Testis (tissue), 2 donors: ENCODE measurements at regions not wholly inside any gene's neighbourhood (a gene's known extent, or its start where the extent isn't known, plus 50 kb on each side); places are given as distances from the start of the nearest gene placed in this dataset.
"Not testable (repeated sequence)": the region's sequence is repeated elsewhere in the genome, so short reads cannot be mapped to it uniquely, and the experiment has no call there.

Experiments
- DNase-seq: peaks from one replicate; pipeline ENCODE4 v3.0.0-alpha.2; 2019
- H3K27ac ChIP-seq, 2 donors: fragments of 200-600 bp; sonication (generic); one replicate each; pipeline ENCODE4 v1.5.1; 2019
- H3K27me3 ChIP-seq: fragments of 200-600 bp; sonication (generic); one replicate; pipeline ENCODE4 v1.5.1; 2019
- H3K36me3 ChIP-seq: fragments of 200-600 bp; sonication (generic); one replicate; pipeline ENCODE4 v1.5.1; 2017; ENCODE audit warnings: low read depth; ENCODE audit errors: missing control alignments
- H3K4me1 ChIP-seq: fragments of 200-600 bp; sonication (generic); one replicate; pipeline ENCODE4 v1.5.1; 2019
- H3K4me3 ChIP-seq, 2 donors: fragments of 200-600 bp; sonication (generic); one replicate each; pipeline ENCODE4 v1.5.1; 2017 to 2019
- H3K9me3 ChIP-seq: fragments of 200-600 bp; sonication (generic); one replicate; pipeline ENCODE4 v1.5.1; 2017
- POLR2A ChIP-seq: fragments of 450-650 bp; IDR thresholded peaks from one replicate; pipeline ENCODE4 v1.6.1; 2017; ENCODE audit warnings: antibody characterized with exemption, mild to moderate bottlenecking, moderate library complexity
- WGBS, 2 donors: methylation state at CpG; one replicate each; pipeline ENCODE4 v1.1.5; 2018; 5-methylcytosine and 5-hydroxymethylcytosine counted together
- intact Hi-C: fragments of 100-400 bp; cut with DNase I; formaldehyde crosslinking; loops from one replicate; pipeline ENCODE4 v1.15.1; 2023; ENCODE audit warnings: low total_unique reads
- TF ChIP-seq, protein P1 (sequence below), 3 experiments: fragments of 450-650 bp in 2 of 3; fragments of 200-600 bp in 1 of 3; sonication (generic) in 1 of 3; IDR thresholded peaks; one replicate each; pipeline ENCODE4 v1.5.1; 2016 to 2019; ENCODE audit warnings: antibody characterized with exemption in 3 of 3, mild to moderate bottlenecking in 2 of 3, moderate library complexity in 1 of 3

DNA sequence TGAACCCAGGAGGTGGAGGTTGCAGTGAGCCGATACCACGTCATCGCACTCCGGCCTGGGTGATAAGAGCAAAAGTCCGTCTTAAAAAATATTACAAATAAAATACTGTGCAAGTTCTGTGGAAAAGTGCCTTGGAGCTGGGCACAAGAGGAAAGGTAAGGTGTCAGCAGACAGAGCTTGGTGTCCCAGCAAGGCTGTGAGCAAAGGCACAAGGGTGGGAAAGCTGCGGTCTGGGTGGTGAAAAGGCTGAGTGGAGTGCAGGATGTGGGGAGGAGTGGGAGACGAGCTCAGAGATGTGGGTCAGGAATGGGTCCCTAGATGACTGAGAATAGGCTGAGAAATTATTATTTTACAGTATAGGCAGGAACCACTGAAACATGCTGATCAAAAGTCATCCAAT, 150.6 kb downstream of the RHOU start:
- 94 to 96% methylated on average over 7 of the region's 7 CpGs for WGBS, 2 donors
- no peaks in the 10 kb centered on the region for H3K36me3 ChIP-seq
- intact Hi-C loops = no loop called here
- DNase-seq = no peak
- H3K4me1 ChIP-seq = no peaks in the 10 kb centered on the region
- no peaks in the 10 kb centered on the region for H3K9me3 ChIP-seq
- H3K4me3 ChIP-seq = no peak overlapping the region
- no peaks in the 10 kb centered on the region for H3K27me3 ChIP-seq
- TF ChIP-seq POLR2A = no peak
- TF ChIP-seq, protein P1, sequence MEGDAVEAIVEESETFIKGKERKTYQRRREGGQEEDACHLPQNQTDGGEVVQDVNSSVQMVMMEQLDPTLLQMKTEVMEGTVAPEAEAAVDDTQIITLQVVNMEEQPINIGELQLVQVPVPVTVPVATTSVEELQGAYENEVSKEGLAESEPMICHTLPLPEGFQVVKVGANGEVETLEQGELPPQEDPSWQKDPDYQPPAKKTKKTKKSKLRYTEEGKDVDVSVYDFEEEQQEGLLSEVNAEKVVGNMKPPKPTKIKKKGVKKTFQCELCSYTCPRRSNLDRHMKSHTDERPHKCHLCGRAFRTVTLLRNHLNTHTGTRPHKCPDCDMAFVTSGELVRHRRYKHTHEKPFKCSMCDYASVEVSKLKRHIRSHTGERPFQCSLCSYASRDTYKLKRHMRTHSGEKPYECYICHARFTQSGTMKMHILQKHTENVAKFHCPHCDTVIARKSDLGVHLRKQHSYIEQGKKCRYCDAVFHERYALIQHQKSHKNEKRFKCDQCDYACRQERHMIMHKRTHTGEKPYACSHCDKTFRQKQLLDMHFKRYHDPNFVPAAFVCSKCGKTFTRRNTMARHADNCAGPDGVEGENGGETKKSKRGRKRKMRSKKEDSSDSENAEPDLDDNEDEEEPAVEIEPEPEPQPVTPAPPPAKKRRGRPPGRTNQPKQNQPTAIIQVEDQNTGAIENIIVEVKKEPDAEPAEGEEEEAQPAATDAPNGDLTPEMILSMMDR (IDR thresholded peaks at IDR 0.05) = no peak
- H3K27ac ChIP-seq = no peak overlapping the region

DNA sequence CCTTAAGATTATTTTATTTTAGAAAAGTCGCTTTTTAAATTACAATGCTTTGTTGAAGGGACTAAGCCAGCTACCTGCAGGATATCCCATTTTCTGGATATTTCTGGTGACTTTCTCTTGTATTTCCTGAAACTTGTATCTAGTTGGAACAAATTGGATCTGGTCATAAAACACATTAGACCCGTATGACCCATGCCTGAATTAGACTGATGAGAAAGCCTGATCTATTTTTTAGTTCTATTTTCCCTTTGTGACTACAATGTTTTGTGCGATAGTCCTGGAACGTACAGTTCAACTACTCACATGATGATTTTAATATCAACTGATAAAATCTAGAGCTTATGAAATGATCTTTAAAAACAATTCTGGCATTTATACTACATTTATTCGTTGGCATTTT, 151.8 kb downstream of the RHOU start:
- H3K27ac ChIP-seq = no peak overlapping the region
- no peak for DNase-seq
- no peaks in the 10 kb centered on the region for H3K27me3 ChIP-seq
- WGBS, 2 donors = 84 to 88% methylated on average over 5 of the region's 5 CpGs
- no peaks in the 10 kb centered on the region for H3K36me3 ChIP-seq
- H3K4me3 ChIP-seq = no peak overlapping the region
- no peak for TF ChIP-seq POLR2A
- TF ChIP-seq, protein P1 (IDR thresholded peaks at IDR 0.05) = no peak
- H3K9me3 ChIP-seq = no peaks in the 10 kb centered on the region
- no peaks in the 10 kb centered on the region for H3K4me1 ChIP-seq
- intact Hi-C loops = no loop called here

DNA sequence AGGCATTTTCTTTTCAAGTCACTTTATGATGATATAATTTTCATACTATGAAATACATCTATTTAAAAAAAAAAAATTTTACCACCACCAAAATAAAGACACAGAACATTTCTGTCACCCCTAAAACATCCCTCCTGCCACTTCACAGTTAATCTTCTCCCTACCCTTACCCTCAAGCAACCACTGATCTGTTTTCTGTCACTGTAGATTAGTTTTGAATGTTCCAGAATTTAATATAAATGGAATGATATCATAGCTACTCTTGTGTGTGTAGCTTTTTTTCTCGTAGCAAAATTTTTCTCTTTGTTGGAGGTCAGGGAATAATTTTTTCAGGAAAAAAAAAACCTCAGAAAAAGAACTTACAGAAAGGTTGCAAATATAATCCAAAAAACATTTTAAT, 152.7 kb downstream of the RHOU start:
- Histone ChIP-seq H3K27ac (no peak overlapping the region), H3K4me1 (no peaks in the 10 kb centered on the region), H3K27me3 (no peaks in the 10 kb centered on the region), H3K4me3 (no peak overlapping the region), H3K9me3 (no peaks in the 10 kb centered on the region), H3K36me3 (no peaks in the 10 kb centered on the region)
- TF ChIP-seq, protein P1 (IDR thresholded peaks at IDR 0.05) = no peak
- TF ChIP-seq POLR2A = no peak
- 69 to 74% methylated on average over 1 of the region's 1 CpG for WGBS, 2 donors
- DNase-seq = no peak
- intact Hi-C loops = no loop called here

DNA sequence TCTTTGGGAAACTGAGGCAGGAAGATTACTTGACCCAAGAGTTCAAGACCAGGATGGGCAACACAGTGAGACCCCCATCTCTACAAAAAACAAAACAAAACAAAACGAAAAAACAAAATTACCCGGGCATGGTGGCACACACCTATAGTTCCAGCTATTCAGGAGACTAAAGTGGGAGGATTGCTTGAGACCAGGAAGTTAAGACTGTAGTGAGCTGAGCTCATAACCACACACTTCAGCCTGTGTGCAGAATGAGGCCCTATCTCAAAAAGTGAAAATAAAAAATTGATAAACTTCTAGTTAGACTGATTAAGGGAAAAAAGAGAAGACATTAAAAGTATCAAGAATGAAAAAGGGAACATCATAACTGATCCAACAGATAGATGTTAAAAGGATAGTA, 154.0 kb downstream of the RHOU start:
- WGBS, 2 donors = 90 to 98% methylated on average over 2 of the region's 2 CpGs
- H3K27me3 ChIP-seq = no peaks in the 10 kb centered on the region
- H3K9me3 ChIP-seq = no peaks in the 10 kb centered on the region
- no peak for DNase-seq
- intact Hi-C loops = no loop called here
- no peaks in the 10 kb centered on the region for H3K4me1 ChIP-seq
- H3K27ac ChIP-seq = no peak overlapping the region
- no peak overlapping the region for H3K4me3 ChIP-seq
- TF ChIP-seq POLR2A = no peak
- TF ChIP-seq, protein P1 (IDR thresholded peaks at IDR 0.05) = no peak
- H3K36me3 ChIP-seq = no peaks in the 10 kb centered on the region

DNA sequence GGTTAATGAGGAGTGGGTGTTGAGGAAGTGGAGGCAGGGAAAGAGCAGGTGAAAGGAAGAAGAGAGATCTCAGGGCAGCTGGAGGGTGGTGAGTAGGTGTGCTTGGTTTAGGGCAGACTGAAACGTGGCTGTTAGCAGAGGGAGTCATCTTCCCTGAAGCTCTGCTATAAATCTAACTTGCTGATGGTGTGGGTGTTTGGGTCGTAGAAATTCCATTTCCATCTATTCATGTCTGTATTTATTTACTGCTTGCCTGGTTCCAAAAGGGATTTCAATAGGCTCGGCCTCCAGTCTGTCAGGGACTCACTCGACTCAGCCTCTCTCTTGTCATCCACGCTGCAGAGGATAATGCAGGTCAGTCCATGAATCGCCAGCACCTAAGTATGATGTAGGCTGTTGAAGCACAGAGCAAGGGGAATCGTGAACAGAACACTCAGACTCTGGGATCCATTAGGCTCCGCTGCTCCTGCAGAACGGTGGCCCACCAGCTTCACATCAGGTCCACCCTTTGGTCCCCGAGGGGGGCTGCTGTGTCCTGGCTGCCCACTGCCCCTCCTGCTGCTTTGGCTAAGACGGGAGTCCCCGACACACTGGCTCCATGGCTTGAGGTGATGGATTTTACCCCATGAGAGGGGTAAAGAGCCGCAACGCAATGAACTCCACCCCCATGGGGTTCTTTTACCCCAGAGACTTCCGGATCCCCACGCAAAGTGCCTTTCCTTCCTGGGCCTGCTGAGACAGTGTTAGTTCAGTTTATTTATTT, 156.2 kb downstream of the RHOU start:
- no peak for DNase-seq
- Histone ChIP-seq H3K36me3 (no peaks in the 10 kb centered on the region), H3K4me3 (no peak overlapping the region), H3K27ac (no peak overlapping the region), H3K27me3 (no peaks in the 10 kb centered on the region), H3K9me3 (no peaks in the 10 kb centered on the region), H3K4me1 (no peaks in the 10 kb centered on the region)
- intact Hi-C loops = no loop called here
- 63 to 69% methylated on average over 13 to 16 of the region's 16 CpGs for WGBS, 2 donors
- no peak for TF ChIP-seq POLR2A
- TF ChIP-seq, protein P1 (IDR thresholded peaks at IDR 0.05) = no peak

DNA sequence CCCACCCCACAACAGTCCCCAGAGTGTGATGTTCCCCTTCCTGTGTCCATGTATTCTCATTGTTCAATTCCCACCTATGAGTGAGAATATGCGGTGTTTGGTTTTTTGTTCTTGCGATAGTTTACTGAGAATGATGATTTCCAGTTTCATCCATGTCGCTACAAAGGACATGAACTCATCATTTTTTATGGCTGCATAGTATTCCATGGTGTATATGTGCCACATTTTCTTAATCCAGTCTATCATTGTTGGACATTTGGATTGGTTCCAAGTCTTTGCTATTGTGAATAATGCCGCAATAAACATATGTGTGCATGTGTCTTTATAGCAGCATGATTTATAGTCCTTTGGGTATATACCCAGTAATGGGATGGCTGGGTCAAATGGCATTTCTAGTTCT, 156.9 kb downstream of the RHOU start:
- WGBS, 2 donors = 90% methylated on average over 3 of the region's 4 CpGs; no CpG with 5 or more reads in 1 of the 2 donors
- H3K27me3 ChIP-seq = not testable (repeated sequence)

More for the DNA sequence above, 156.9 kb downstream of the RHOU start:
- H3K36me3 ChIP-seq, H3K4me3 ChIP-seq, intact Hi-C loops, DNase-seq, H3K27ac ChIP-seq, H3K4me1 ChIP-seq, H3K9me3 ChIP-seq: not testable (repeated sequence)
